ENCODE measurements at regions not wholly inside any gene's neighbourhood (a gene's known extent, or its start where the extent isn't known, plus 50 kb on each side); places are given as distances from the start of the nearest gene placed in this dataset.
A peak's percentile ranks its signal among the peaks of the same experiment; 100 is the strongest.

GRCh38 chr5:89922161-89922560, 487.4 kb downstream of the CETN3 start:
- no peak for DNase-seq

- no peak for DNase-seq
Observed at GRCh38 chr5:89917112-89917511, 492.4 kb downstream of the CETN3 start.

DNA sequence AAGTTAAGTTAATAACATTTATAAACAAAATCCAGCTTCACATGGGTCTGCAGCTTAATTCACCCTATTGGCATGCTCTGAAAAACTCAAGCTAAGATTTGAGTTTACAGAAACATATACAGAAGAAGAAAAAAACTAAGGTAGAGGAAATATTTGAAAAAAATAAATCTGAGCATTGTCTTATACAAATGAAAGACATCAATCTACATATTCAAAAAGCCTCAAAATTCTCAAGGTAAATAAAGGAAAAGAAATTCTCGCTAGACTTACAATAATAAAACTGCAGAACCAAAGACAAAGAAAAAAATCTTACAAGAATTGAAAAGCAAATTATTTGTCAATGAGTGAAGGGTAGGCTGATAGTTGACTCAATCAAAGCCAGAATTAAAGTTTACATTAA, 493.4 kb downstream of the CETN3 start:
- DNase-seq, result no peak

GRCh38 chr5:89908876-89909275, 500.7 kb downstream of the CETN3 start:
- no peak for DNase-seq

- DNase-seq, result no peak
Observed at GRCh38 chr5:89904442-89904841, 505.1 kb downstream of the CETN3 start.

DNA sequence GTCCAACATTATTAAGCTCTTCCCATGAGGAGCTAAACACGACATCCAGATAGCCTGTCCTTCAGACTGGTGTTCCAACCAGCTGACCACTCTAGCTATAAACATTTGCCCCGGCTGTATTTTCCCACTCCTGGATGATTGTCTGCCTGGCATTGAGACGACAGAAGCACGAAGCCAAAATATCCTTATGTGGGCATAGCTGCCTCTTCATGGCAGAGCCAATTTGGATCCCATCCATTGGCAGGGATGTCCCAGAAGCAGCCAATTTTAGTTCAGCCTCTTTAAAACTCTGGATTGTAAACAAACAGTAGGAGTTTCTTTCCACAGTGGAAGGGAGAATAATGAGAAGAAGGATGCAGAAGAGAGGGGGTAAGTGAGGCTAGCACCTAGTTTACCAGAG, 507.6 kb downstream of the CETN3 start:
- peak in 2 of 14 donors; percentile 5 to 11 for DNase-seq

DNA sequence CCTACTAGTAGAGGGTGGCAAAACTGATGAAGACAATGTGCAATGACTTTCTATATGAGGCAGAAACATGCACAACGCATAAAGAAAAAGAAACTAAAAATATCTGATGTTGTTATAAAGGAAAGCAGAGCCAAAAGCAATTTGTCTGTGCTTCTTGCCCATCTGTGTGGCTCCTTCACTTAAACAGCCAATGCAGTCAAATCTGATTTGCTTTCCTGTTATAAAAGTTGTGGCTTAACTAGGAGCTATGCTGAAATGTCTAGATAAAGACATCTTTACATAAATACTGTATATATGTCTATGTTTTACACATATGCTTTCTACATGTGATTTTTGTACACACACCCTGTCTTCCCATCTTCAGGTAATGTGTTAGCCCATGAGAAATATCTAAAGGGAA, 508.2 kb downstream of the CETN3 start:
- DNase-seq, result no peak

DNA sequence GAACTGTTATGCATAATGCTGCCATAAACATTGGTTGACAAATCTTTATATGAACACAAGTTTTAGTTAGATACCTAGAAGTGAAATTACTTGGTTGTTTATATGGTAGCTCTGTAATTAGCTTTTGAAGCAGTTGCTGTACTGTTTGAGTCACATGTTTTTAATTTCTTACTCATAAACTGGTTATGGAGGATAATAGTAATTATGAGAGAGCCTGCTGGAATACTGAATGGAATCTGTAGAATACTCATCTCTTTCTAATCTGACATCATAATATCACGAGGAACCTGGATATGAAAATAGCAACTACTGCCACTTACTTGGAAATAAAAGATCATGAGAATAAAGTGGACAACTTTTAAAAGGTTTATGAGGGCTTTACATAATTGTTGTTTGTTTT, 509.2 kb downstream of the CETN3 start:
- no peak for DNase-seq

DNA sequence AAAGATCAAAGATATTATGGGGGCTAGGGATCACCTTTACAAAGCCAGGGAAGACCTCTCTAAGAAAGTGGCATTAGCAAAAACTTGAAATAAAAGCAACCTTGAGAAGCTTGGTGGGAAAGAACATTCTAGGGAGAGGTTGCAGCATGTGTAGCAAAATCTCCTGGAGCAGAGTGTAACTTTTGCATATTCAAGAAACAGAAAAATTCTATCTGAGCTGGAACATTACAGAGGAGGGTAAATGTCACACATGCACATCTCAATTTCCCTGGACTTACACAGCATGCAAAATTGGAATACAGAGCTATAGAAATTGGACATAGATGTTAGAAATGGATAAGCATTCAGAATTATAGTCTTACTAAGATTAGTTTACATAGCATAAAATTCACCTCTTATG, 510.0 kb downstream of the CETN3 start:
- DNase-seq, result no peak

DNA sequence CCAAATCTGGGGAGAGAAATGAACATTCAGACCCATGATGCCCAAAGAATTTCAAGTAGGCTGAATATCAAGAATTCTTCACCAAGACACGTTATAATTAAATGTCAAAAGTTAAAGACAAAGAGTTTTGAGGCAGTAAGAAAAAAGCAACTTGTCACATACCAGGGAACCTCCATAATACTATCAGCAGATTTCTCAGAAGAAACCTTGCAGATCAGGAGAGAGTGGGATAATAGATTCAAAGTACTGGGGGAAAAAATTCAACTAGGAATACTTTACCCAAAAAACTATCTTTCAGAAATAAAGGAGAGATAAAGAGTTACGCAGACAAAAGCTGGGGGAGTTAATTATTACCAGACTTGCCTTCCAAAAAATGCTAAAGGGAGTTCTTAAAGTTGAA, 516.0 kb downstream of the CETN3 start:
- no peak for DNase-seq

- DNase-seq, result no peak
Observed at GRCh38 chr5:89885670-89886069, 523.9 kb downstream of the CETN3 start.

GRCh38 chr5:89883967-89884366, 525.6 kb downstream of the CETN3 start:
- no peak for DNase-seq

DNA sequence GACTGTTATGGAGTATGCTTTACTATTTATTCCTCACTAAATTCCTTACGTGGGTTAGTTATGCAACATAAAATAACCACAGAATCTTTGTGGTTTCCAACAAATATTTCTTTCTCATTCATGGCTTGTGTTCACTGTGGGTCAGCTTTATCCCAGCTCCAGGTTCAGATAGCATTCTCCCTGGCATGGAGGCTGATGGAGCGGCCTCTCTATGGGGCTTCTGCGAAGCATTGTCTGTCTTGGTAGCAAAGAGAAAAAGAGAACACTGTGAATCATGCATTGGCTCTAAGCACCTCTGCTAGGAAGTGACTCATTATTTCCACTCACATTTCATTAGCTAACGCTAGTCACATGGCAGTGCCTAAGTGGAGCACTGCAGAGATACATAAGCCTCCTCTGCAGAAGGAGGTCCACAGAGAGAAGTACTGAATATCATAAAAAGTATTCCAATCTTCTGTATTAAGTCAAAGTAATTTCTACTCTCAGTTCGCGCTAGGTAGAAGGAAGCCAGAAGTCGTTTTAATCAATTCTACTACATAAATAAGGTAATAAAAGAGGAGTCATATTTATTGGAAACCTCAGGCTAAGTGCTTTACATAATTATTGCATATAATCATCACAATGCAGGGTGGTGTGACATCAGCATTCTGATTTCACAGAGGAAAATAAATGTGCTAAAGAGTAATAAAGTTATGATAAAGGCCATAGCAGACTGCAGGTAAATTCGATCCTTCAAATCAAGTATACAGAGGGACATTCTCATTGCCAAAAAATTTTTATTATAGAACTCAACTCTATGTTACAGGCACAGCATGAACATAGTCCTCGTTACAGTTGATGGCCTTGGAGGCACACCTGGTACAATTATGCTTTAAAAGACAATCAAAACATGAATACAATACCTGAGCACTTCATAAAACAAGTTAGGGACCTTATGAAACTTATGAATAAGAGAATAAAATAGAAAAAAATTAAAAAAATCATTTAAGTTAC, 531.1 kb downstream of the CETN3 start:
- DNase-seq, result no peak

GRCh38 chr5:89871906-89872305, 537.6 kb downstream of the CETN3 start:
- no peak for DNase-seq

- no peak for DNase-seq
Observed at GRCh38 chr5:89869346-89869745, 540.2 kb downstream of the CETN3 start.

DNA sequence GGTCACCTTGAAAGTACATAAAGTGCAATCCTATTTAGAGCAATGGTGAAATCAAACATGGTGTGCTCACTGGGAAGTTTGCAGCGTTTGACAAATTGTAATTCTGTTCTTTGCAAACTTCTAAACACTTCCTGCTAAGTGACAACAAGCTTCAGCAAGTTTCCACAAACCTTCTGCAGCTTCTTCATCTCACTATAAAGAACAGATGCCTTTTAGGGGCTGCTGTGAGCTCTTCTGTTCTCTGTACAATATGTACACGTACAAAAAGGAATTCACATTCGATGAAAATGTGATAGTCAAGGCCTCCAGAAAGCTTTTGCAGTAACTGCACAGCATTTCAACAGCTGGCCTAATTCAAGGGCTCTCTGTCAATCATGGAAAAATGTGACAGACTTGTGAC, 543.1 kb downstream of the CETN3 start:
- no peak for DNase-seq

DNA sequence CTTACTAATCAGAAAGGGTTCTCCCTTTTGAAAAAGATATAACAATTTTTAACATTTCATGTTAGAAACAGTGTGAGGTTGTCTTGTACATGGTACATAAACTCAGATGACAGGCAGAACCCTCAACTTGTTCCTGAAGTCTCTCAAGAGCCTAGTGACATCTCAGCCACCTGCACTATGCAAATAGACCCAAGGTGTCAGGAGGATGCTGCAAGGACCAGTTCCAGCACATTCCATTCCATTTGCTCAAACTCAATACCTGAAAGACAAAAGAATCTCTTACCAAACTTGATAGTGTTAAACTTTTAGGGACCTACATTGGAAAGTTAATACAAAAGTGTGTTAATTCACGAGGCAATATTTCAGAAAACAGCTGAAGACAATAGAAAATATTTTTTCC, 544.6 kb downstream of the CETN3 start:
- no peak for DNase-seq

GRCh38 chr5:89857790-89858189, 551.8 kb downstream of the CETN3 start:
- no peak for DNase-seq

DNA sequence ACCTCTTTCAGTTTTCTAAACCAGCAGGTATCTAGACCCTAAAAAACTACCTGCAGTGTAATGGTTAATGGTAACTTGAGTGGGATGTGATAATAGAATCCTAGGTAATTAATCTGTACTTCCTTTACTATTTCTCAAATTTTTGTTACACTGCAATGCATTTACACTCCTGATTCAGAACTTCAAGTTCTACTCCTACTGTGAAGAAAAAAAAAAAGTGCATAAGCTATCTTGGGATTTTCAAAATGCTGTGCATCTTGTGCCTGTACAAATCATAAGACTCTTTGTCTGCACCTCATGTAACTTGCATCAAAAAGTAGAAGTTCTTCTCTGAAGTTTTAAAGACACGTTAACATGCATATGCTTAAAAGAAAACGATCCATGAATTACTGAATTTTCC, 554.1 kb downstream of the CETN3 start:
- no peak for DNase-seq

GRCh38 chr5:89851911-89852310, 557.6 kb downstream of the CETN3 start:
- DNase-seq, result no peak

GRCh38 chr5:89850513-89850865, 559.1 kb downstream of the CETN3 start:
- DNase-seq, result no peak

- DNase-seq, result no peak
Observed at GRCh38 chr5:89849830-89850512, 559.6 kb downstream of the CETN3 start.

DNA sequence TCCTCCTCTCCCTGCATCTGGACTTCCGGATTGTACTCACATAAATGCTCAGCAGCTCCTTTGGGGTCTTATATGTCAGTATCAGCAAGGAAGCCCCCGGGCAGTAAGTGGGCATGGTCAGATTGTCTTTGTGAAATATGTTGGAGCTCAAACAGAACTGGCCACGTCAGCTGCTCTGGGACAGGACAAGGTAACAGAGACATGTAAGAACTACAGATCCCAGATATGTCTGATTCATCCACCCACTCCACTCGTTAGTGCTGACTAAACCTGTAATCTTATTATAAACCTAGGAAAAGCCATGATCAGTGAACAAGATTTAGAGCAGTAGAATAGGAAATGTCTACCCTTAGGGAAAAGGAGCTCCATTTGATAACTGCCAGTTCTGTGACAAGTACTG, 561.8 kb downstream of the CETN3 start:
- no peak for DNase-seq

GRCh38 chr5:89844548-89844947, 565.0 kb downstream of the CETN3 start:
- DNase-seq, result no peak
